ENCODE measurements at regions not wholly inside any gene's neighbourhood (a gene's known extent, or its start where the extent isn't known, plus 50 kb on each side); places are given as distances from the start of the nearest gene placed in this dataset.
A peak's percentile ranks its signal among the peaks of the same experiment; 100 is the strongest.

GRCh38 chr7:135808206-135808605, 59.6 kb upstream of the FAM180A start:
- Histone ChIP-seq H3K27ac (ENCODE audit: low read depth, low read length) (no peak overlapping the region), H3K79me1 (ENCODE audit: low read depth, low read length) (no peaks in the 10 kb centered on the region), H3K4me1 (replicated peaks in 1 of 4; ENCODE audit: control insufficient read depth in 3 of 4, insufficient read depth in 4 of 4, low read length in 3 of 4) (no peaks in the 10 kb centered on the region), H2BK15ac (ENCODE audit: low read length) (no peak overlapping the region), H3K27me3 (replicated peaks in 1 of 4; ENCODE audit: control insufficient read depth in 3 of 4, extremely low read depth in 1 of 4, insufficient read depth in 3 of 4, low read length in 3 of 4) (no peaks in the 10 kb centered on the region), H2BK20ac (ENCODE audit: low read length) (no peak overlapping the region; the same call in 1 of the 2 replicates), H2AK5ac (ENCODE audit: low read depth, low read length) (no peak overlapping the region), H3K36me3 (ENCODE audit: control insufficient read depth in 2 of 4, insufficient read depth in 4 of 4, low read length in 3 of 4) (no peaks in the 10 kb centered on the region), H4K20me1 (replicated peaks in 1 of 2; ENCODE audit: control insufficient read depth in 1 of 2, insufficient read depth in 2 of 2, low read length in 2 of 2) (no peaks in the 10 kb centered on the region), H3K23me2 (ENCODE audit: low read depth, low read length) (no peaks in the 10 kb centered on the region), H4K8ac (ENCODE audit: extremely low read depth, insufficient read depth, low read length) (no peak overlapping the region), H3K4ac (replicated peaks; ENCODE audit: insufficient read length, low read depth, low read length) (no peak overlapping the region), H3K9me3 (ENCODE audit: insufficient read depth in 2 of 2, low read depth in 1 of 2, low read length in 1 of 2) (no peaks in the 10 kb centered on the region), H2BK120ac (replicated peaks; ENCODE audit: low read depth, low read length) (no peak overlapping the region), H3K18ac (ENCODE audit: extremely low read depth, low read length) (no peak overlapping the region), H3K56ac (replicated peaks; ENCODE audit: insufficient read length, low read depth, low read length) (no peak overlapping the region), H3K9ac (replicated peaks in 1 of 4; ENCODE audit: extremely low read depth in 1 of 4, low read depth in 3 of 4, low read length in 3 of 4) (no peak overlapping the region), H2AFZ (ENCODE audit: low read length) (peak overlapping the region; percentile 97), H3K79me2 (ENCODE audit: control insufficient read depth in 1 of 2, insufficient read depth in 2 of 2, low read length in 2 of 2) (no peaks in the 10 kb centered on the region), H3K4me3 (ENCODE audit: extremely low read depth in 1 of 4, insufficient read depth in 2 of 4, low read depth in 3 of 4, low read length in 4 of 4) (no peak overlapping the region), H4K5ac (ENCODE audit: insufficient read length, low read depth, low read length) (no peak overlapping the region), H2BK12ac (ENCODE audit: low read depth, low read length) (no peak overlapping the region), H2BK5ac (ENCODE audit: low read depth, low read length) (no peak overlapping the region), H3K23ac (ENCODE audit: insufficient read length) (no peak overlapping the region), H3K14ac (ENCODE audit: insufficient read length) (no peak overlapping the region), H4K91ac (replicated peaks; ENCODE audit: insufficient read length, low read length) (no peak overlapping the region), H3K4me2 (ENCODE audit: insufficient read depth in 1 of 2, low read depth in 2 of 2, low read length in 2 of 2) (no peak overlapping the region)
- TF ChIP-seq TAF7 (optimal IDR thresholded peaks at IDR 0.05; ENCODE audit: borderline replicate concordance, low read depth, low read length) (no peak), RNF2 (IDR thresholded peaks at IDR 0.05; ENCODE audit: borderline replicate concordance, low read depth, low read length, missing control alignments, poor library complexity, severe bottlenecking) (no peak), POLR2A (IDR thresholded peaks at IDR 0.05; ENCODE audit: control extremely low read depth in 1 of 2, low read depth in 2 of 2, low read length in 2 of 2) (no peak), SIX5 (IDR thresholded peaks at IDR 0.05; ENCODE audit: low read depth, low read length) (no peak), HDAC6 (IDR thresholded peaks at IDR 0.05; ENCODE audit: low read depth, low read length) (no peak), BRCA1 (IDR thresholded peaks at IDR 0.05; ENCODE audit: low read depth, low read length) (no peak), GTF2F1 (IDR thresholded peaks at IDR 0.05; ENCODE audit: borderline replicate concordance, low read depth, low read length) (no peak), TAF1 (IDR thresholded peaks at IDR 0.05; ENCODE audit: low read depth, low read length) (no peak), JUN (IDR thresholded peaks at IDR 0.05; ENCODE audit: low read depth, low read length) (no peak), GABPA (IDR thresholded peaks at IDR 0.05; ENCODE audit: borderline replicate concordance, insufficient read depth, low read length) (no peak), CHD1 (IDR thresholded peaks at IDR 0.05; ENCODE audit: low read depth, low read length) (no peak), CHD2 (IDR thresholded peaks at IDR 0.05; ENCODE audit: low read length) (no peak), SIN3A (conservative IDR thresholded peaks at IDR 0.05 in 1 of 2, IDR thresholded peaks at IDR 0.05 in 1 of 2; ENCODE audit: low read depth in 1 of 2, low read length in 2 of 2) (no peak), SIRT6 (IDR thresholded peaks at IDR 0.05; ENCODE audit: low read length) (no peak), SP2 (IDR thresholded peaks at IDR 0.05; ENCODE audit: low read length) (no peak)
- FAIRE-seq (no peak), DNase-seq (ENCODE audit: low read depth in 1 of 2, low spot score in 2 of 2) (no peak)
- ChIA-PET CTCF (ENCODE audit: partially characterized antibody) (interaction anchor here (1.8 kb wide), 1 partner anchor 11 kb away, joined by 4 read pairs; no protein-coding TSS in a partner anchor), POLR2A (ENCODE audit: partially characterized antibody) (no interaction called here)
- 94% methylated on average over 4 of the region's 4 CpGs; no CpG with 5 or more reads in 1 of the 2 experiments for WGBS, 2 experiments (ENCODE audit: extremely low coverage in 1 of 2, insufficient coverage in 1 of 2, insufficient read length in 1 of 2, insufficient replicate concordance in 2 of 2, low coverage in 1 of 2, low lambda C conversion rate in 2 of 2, missing lambda C conversion rate in 1 of 2)

Data from H1 (cell line).